ENCODE measurements at regions not wholly inside any gene's neighbourhood (a gene's known extent, or its start where the extent isn't known, plus 50 kb on each side); places are given as distances from the start of the nearest gene placed in this dataset.
A peak's percentile ranks its signal among the peaks of the same experiment; 100 is the strongest.

- no peak for DNase-seq (ENCODE audit: low read depth)
These were observed 736.9 kb upstream of the COBL start for GRCh38 chr7:52053525-52053924.

- no peak for DNase-seq (ENCODE audit: low read depth)
These were observed 714.1 kb upstream of the COBL start for GRCh38 chr7:52030722-52031121.

GRCh38 chr7:52026140-52026539 lies 709.5 kb upstream of the COBL start:
- no peak for DNase-seq (ENCODE audit: low read depth)

GRCh38 chr7:52021343-52021742 lies 704.7 kb upstream of the COBL start:
- DNase-seq (ENCODE audit: low read depth), result no peak

GRCh38 chr7:52018680-52019054 lies 702.1 kb upstream of the COBL start:
- no peak for DNase-seq (ENCODE audit: low read depth)

GRCh38 chr7:52017802-52018679 lies 701.4 kb upstream of the COBL start:
- DNase-seq (ENCODE audit: low read depth), result peak; percentile 7

GRCh38 chr7:52009181-52009580 lies 692.6 kb upstream of the COBL start:
- no peak for DNase-seq (ENCODE audit: low read depth)

GRCh38 chr7:52006674-52007073 lies 690.1 kb upstream of the COBL start:
- no peak for DNase-seq (ENCODE audit: low read depth)

GRCh38 chr7:52005613-52006012 lies 689.0 kb upstream of the COBL start:
- no peak for DNase-seq (ENCODE audit: low read depth)

GRCh38 chr7:51995596-51996179 lies 679.1 kb upstream of the COBL start:
- DNase-seq (ENCODE audit: low read depth), result no peak

GRCh38 chr7:51982653-51983052 lies 666.0 kb upstream of the COBL start:
- DNase-seq (ENCODE audit: low read depth), result no peak

- DNase-seq (ENCODE audit: low read depth), result no peak
These were observed 664.2 kb upstream of the COBL start for GRCh38 chr7:51980812-51981211.

- no peak for DNase-seq (ENCODE audit: low read depth)
These were observed 663.7 kb upstream of the COBL start for GRCh38 chr7:51980313-51980712.

- DNase-seq (ENCODE audit: low read depth), result no peak
These were observed 661.3 kb upstream of the COBL start for GRCh38 chr7:51977913-51978312.

GRCh38 chr7:51973939-51974338 lies 657.3 kb upstream of the COBL start:
- no peak for DNase-seq (ENCODE audit: low read depth)

GRCh38 chr7:51973071-51973470 lies 656.5 kb upstream of the COBL start:
- no peak for DNase-seq (ENCODE audit: low read depth)

GRCh38 chr7:51970961-51971665 lies 654.5 kb upstream of the COBL start:
- no peak for DNase-seq (ENCODE audit: low read depth)

GRCh38 chr7:51968461-51968860 lies 651.9 kb upstream of the COBL start:
- no peak for DNase-seq (ENCODE audit: low read depth)

- DNase-seq (ENCODE audit: low read depth), result no peak
These were observed 648.8 kb upstream of the COBL start for GRCh38 chr7:51965454-51965853.

GRCh38 chr7:51961804-51962203 lies 645.2 kb upstream of the COBL start:
- no peak for DNase-seq (ENCODE audit: low read depth)

GRCh38 chr7:51950813-51951212 lies 634.2 kb upstream of the COBL start:
- DNase-seq (ENCODE audit: low read depth), result no peak

GRCh38 chr7:51949726-51950644 lies 633.4 kb upstream of the COBL start:
- DNase-seq (ENCODE audit: low read depth), result no peak

Measured in Daoy (cell line).